Endothelial cell of umbilical vein (primary cell): ENCODE measurements at regions not wholly inside any gene's neighbourhood (a gene's known extent, or its start where the extent isn't known, plus 50 kb on each side); places are given as distances from the start of the nearest gene placed in this dataset.
"Not testable (repeated sequence)": the region's sequence is repeated elsewhere in the genome, so short reads cannot be mapped to it uniquely, and the experiment has no call there.

Experiments
- BruUV-seq: library from RNA; stranded (reverse); fragments of 400-500 nt; replicated peaks from 2 replicates; lab custom pipeline; 2021; lab: Mats Ljungman, UMichigan
- CTCF ChIA-PET: fragments of 300-600, 350-600 bp; sonication (Branson Sonifier 250); formaldehyde crosslinking; loops from one replicate; lab custom pipeline; 2021; ENCODE audit warnings: antibody characterized with exemption, inconsistent platforms; lab: Charles Lee
- POLR2A ChIA-PET: fragments of 300-600, 350-600 bp; sonication (Branson Sonifier 250); formaldehyde crosslinking; loops from one replicate; lab custom pipeline; 2021; ENCODE audit warnings: antibody characterized with exemption, inconsistent platforms; lab: Charles Lee
- DNase-seq: peaks from one replicate; pipeline ENCODE4 v3.0.0-alpha.2; 2011; ENCODE audit warnings: low read depth, low spot score
- FAIRE-seq: peaks from 2 replicates; lab custom pipeline; 2011; peaks lifted over from hg19 to GRCh38; lab: Jason Lieb, UNC
- H2AFZ ChIP-seq: 2 replicates; pipeline ENCODE4 v1.6.0; 2012; ENCODE audit warnings: low read depth, low read length, control low read depth, inconsistent platforms
- H3K27ac ChIP-seq: 2 replicates; pipeline ENCODE4 v1.5.1; 2011; ENCODE audit warnings: low read depth, mild to moderate bottlenecking, control low read depth, low read length, moderate library complexity; ENCODE audit not compliant: insufficient read depth
- H3K27me3 ChIP-seq, 2 experiments: 2 replicates each; pipeline versions ENCODE4 v1.6.0 to v1.6.1; 2011; ENCODE audit warnings: low read length in 2 of 2, mixed read lengths in 1 of 2; ENCODE audit not compliant: control insufficient read depth in 2 of 2, insufficient read depth in 2 of 2
- H3K36me3 ChIP-seq, 2 experiments: 2 replicates in 1 of 2; 3 replicates in 1 of 2; pipeline ENCODE4 v1.5.1; 2011; ENCODE audit warnings: low read length in 2 of 2, mild to moderate bottlenecking in 1 of 2, moderate library complexity in 1 of 2; ENCODE audit not compliant: control insufficient read depth in 2 of 2, insufficient read depth in 2 of 2; ENCODE audit errors: extremely low read depth in 1 of 2
- H3K4me1 ChIP-seq: 3 replicates; pipeline ENCODE4 v1.5.1; 2011; ENCODE audit warnings: mild to moderate bottlenecking, low read length; ENCODE audit not compliant: control insufficient read depth, insufficient read depth; ENCODE audit errors: extremely low read depth
- H3K4me2 ChIP-seq: 2 replicates; pipeline ENCODE4 v1.6.1; 2011; ENCODE audit warnings: low read length, control low read depth, mixed read lengths; ENCODE audit not compliant: insufficient read depth
- H3K4me3 ChIP-seq, 3 experiments: fragments of 200-600 bp in 1 of 3; sonication (generic), shearing (Covaris generic) in 1 of 3; replicated peaks in 1 of 3; 2 replicates each; pipeline ENCODE4 v1.5.1; 2011 to 2016; ENCODE audit warnings: control low read depth in 3 of 3, low read length in 3 of 3, mild to moderate bottlenecking in 2 of 3, inconsistent platforms in 1 of 3, low read depth in 1 of 3, moderate library complexity in 1 of 3; ENCODE audit not compliant: insufficient read depth in 1 of 3
- H3K79me2 ChIP-seq: 2 replicates; pipeline ENCODE4 v1.6.0; 2012; ENCODE audit warnings: low read length, inconsistent platforms; ENCODE audit not compliant: control insufficient read depth, insufficient read depth
- H3K9ac ChIP-seq: replicated peaks from 2 replicates; pipeline ENCODE3; 2011; ENCODE audit warnings: low read length, control low read depth; ENCODE audit not compliant: insufficient read depth; ENCODE audit errors: extremely low read depth
- H3K9me1 ChIP-seq: replicated peaks from 3 replicates; pipeline ENCODE4 v1.6.0; 2011; ENCODE audit warnings: mild to moderate bottlenecking, low read length; ENCODE audit not compliant: control insufficient read depth, insufficient read depth; ENCODE audit errors: extremely low read depth
- H3K9me3 ChIP-seq: replicated peaks from 2 replicates; pipeline ENCODE4 v1.5.1; 2012; ENCODE audit warnings: low read length, inconsistent platforms; ENCODE audit not compliant: control insufficient read depth, insufficient read depth
- H4K20me1 ChIP-seq: replicated peaks from 2 replicates; pipeline ENCODE3; 2011; ENCODE audit warnings: mild to moderate bottlenecking, low read length; ENCODE audit not compliant: control insufficient read depth, insufficient read depth; ENCODE audit errors: extremely low read depth
- EZH2 ChIP-seq: IDR thresholded peaks from 2 replicates; pipeline ENCODE4 v1.6.1; 2012; ENCODE audit warnings: borderline replicate concordance, low read depth, mild to moderate bottlenecking, moderate library complexity, low read length, inconsistent platforms; ENCODE audit not compliant: severe bottlenecking
- FOS ChIP-seq: IDR thresholded peaks from 2 replicates; pipeline ENCODE4 v1.6.1; 2011; ENCODE audit warnings: mild to moderate bottlenecking, low read length, moderate library complexity, borderline replicate concordance; ENCODE audit not compliant: insufficient read depth
- GATA2 ChIP-seq: IDR thresholded peaks from 2 replicates; pipeline ENCODE4 v1.7.0; 2011; ENCODE audit warnings: low read depth, mild to moderate bottlenecking, moderate library complexity, mixed read lengths, low read length; ENCODE audit not compliant: insufficient read length, insufficient read depth
- JUN ChIP-seq: IDR thresholded peaks from 2 replicates; pipeline ENCODE4 v1.6.1; 2011; ENCODE audit warnings: borderline replicate concordance, low read depth; ENCODE audit not compliant: insufficient read length, insufficient read depth
- MYC ChIP-seq: IDR thresholded peaks from one replicate; pipeline ENCODE4 v1.6.1; 2011; ENCODE audit warnings: mild to moderate bottlenecking, low read depth, low read length
- POLR2A ChIP-seq: IDR thresholded peaks from 2 replicates; pipeline ENCODE4 v1.6.1; 2012; ENCODE audit warnings: low read depth, mild to moderate bottlenecking, control low read depth, low read length
- POLR2AphosphoS5 ChIP-seq: IDR thresholded peaks from 2 replicates; pipeline ENCODE4 v1.6.1; 2012; ENCODE audit warnings: low read depth, mild to moderate bottlenecking, control low read depth, low read length, moderate library complexity; ENCODE audit not compliant: insufficient read depth
- dilution Hi-C: fragments of 300-500 bp; cut with MboI; formaldehyde crosslinking; loops from one replicate; pipeline ENCODE4 v1.15.0; 2019; ENCODE audit warnings: low sequenced_read_pairs; ENCODE audit not compliant: extremely low pct_ligation_motif_present
- intact Hi-C: fragments of 100-400 bp; cut with micrococcal nuclease; formaldehyde crosslinking; loops from one replicate; pipeline ENCODE4 v1.10.0; 2022
- TF ChIP-seq, protein P1 (sequence below): IDR thresholded peaks from 2 replicates; pipeline ENCODE4 v1.6.1; 2011; ENCODE audit not compliant: insufficient read depth, insufficient read length
- TF ChIP-seq, protein P2 (sequence below), 2 donors: IDR thresholded peaks; 1 replicate in 1 of 2; 2 replicates in 1 of 2; pipeline ENCODE4 v1.5.1; 2011; ENCODE audit warnings: low read length in 2 of 2, mild to moderate bottlenecking in 2 of 2, moderate library complexity in 2 of 2, control low read depth in 1 of 2, inconsistent platforms in 1 of 2, low read depth in 1 of 2; ENCODE audit not compliant: insufficient read depth in 1 of 2; ENCODE audit errors: extremely low read depth in 1 of 2

DNA sequence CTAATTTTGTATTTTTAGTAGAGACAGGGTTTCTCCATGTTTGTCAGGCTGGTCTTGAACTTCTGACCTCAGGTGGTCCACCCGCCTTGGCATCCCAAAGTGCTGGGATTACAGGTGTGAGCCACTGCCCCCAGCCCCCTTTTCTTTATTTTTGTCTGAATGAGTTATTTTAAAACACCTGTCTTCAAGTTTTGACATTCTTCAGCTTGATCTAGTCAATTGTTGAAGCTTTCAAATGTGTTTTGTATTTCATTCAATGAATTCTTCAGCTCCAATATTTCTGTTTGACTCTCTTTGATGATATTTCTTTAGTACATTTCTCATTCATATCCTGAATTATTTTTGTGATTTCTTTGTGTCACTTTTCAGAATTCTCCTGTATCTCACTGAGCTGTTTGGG is 486.2 kb downstream of the DMAC1 start:
- Histone ChIP-seq H3K27ac (no peak overlapping the region), H3K4me2 (no peak overlapping the region), H3K4me3 (no peak overlapping the region), H3K9me1 (no peaks in the 10 kb centered on the region), H4K20me1 (no peaks in the 10 kb centered on the region), H3K4me1 (no peaks in the 10 kb centered on the region), H3K9me3 (no peaks in the 10 kb centered on the region), H3K36me3 (no peaks in the 10 kb centered on the region), H3K79me2 (no peaks in the 10 kb centered on the region), H3K27me3 (no peaks in the 10 kb centered on the region), H3K9ac (no peak overlapping the region), H2AFZ (no peak overlapping the region)
- FAIRE-seq (no peak), DNase-seq (no peak)
- TF ChIP-seq FOS = no peak
- TF ChIP-seq MYC = no peak
- no peak for TF ChIP-seq GATA2
- TF ChIP-seq, protein P1, sequence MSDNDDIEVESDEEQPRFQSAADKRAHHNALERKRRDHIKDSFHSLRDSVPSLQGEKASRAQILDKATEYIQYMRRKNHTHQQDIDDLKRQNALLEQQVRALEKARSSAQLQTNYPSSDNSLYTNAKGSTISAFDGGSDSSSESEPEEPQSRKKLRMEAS = no peak
- TF ChIP-seq POLR2AphosphoS5 = no peak
- no peak for TF ChIP-seq POLR2A
- TF ChIP-seq EZH2 = no peak
- TF ChIP-seq, protein P2, sequence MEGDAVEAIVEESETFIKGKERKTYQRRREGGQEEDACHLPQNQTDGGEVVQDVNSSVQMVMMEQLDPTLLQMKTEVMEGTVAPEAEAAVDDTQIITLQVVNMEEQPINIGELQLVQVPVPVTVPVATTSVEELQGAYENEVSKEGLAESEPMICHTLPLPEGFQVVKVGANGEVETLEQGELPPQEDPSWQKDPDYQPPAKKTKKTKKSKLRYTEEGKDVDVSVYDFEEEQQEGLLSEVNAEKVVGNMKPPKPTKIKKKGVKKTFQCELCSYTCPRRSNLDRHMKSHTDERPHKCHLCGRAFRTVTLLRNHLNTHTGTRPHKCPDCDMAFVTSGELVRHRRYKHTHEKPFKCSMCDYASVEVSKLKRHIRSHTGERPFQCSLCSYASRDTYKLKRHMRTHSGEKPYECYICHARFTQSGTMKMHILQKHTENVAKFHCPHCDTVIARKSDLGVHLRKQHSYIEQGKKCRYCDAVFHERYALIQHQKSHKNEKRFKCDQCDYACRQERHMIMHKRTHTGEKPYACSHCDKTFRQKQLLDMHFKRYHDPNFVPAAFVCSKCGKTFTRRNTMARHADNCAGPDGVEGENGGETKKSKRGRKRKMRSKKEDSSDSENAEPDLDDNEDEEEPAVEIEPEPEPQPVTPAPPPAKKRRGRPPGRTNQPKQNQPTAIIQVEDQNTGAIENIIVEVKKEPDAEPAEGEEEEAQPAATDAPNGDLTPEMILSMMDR (IDR thresholded peaks at IDR 0.05; ENCODE audit: extremely low read depth in 1 of 2, insufficient read depth in 1 of 2, low read depth in 1 of 2, low read length in 2 of 2) = no peak
- TF ChIP-seq JUN = no peak
- ChIA-PET POLR2A (no interaction called here), CTCF (no interaction called here)
- intact Hi-C loops = no loop called here
- no TSS peak for BruUV-seq
- dilution Hi-C loops = no loop called here

DNA sequence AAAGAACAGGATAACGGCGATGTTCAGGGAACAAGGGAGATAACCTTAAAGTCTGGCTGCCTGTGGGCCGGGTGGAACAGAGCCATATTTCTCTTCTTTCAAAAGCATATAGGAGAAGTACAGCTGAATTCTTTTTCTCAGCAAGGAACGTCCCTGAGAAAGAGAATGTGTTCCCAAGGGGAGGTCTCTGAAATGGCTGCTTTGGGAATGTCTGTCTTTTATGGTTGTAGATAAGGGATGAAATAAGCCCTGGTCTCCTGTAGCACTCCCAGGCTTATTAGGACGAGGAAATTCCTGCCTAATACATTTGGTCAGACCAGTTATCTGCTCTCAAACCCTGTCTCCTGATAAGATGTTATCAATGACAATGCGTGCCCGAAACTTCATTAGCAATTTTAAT is 490.5 kb downstream of the DMAC1 start:
- FAIRE-seq, H3K36me3 ChIP-seq, H2AFZ ChIP-seq, H3K4me3 ChIP-seq, DNase-seq, H3K9me3 ChIP-seq, H4K20me1 ChIP-seq, H3K27ac ChIP-seq, H3K4me1 ChIP-seq, dilution Hi-C loops, CTCF ChIA-PET, H3K27me3 ChIP-seq, H3K9me1 ChIP-seq, BruUV-seq, H3K9ac ChIP-seq, POLR2A ChIA-PET, H3K4me2 ChIP-seq, H3K79me2 ChIP-seq, intact Hi-C loops: not testable (repeated sequence)
